ENCODE measurements at regions not wholly inside any gene's neighbourhood (a gene's known extent, or its start where the extent isn't known, plus 50 kb on each side); places are given as distances from the start of the nearest gene placed in this dataset.

DNA sequence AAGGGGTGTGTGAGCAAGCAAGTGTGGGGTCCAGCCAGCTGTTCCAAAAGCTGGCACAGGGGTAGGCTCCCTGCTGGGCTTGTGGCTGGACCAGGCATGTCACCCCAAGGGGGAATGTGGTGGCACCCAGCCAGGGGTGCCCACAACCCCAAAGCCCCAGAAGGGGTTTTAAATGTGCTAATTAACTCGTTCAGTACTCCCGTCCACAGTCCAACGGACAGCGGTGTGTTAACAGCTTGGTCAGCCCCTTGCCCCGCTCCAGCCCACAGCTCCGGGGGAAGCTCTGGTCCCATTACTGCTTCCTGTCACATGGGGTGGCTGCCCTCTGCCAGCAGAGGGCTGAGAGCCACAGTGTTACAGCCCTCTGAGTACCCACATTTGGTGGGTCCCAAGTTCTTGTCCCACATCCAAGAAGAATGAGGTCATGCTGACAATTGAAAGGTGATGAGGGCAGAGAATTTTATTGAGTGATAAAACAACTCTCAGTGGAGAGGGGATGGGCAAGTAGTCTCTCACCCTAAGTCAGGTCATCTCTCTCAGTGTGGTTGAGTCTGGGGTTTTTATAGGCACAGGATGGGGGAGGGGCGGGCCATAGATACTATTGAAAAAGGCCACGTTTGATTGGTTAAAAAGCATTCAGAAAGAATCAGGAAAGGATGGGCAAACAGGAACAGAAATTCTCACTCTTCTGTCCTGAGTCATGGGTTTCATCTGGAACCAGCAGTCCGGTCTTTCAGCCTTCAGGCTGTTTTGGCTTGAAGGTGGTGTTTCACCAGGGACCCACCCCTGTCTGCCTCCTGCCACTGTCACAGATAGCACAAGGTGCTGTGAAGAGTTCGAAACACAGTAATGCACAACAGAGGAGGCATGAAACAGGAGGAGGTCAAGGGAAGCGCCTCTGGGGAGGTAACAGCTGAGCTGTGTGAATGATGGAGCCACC lies 238.5 kb downstream of the NFATC2 start:
- no peak overlapping the region for H3K9ac ChIP-seq (ENCODE audit: low read length)
- no peaks in the 10 kb centered on the region for H3K4me1 ChIP-seq (ENCODE audit: low read length)
- no peak for DNase-seq
- H3F3A ChIP-seq (ENCODE audit: insufficient read depth, low read length): no peaks in the 10 kb centered on the region
- no peaks in the 10 kb centered on the region for H3K9me3 ChIP-seq (replicated peaks; ENCODE audit: insufficient read depth, low read length)
- H4K20me1 ChIP-seq (ENCODE audit: insufficient read depth, low read length): no peaks in the 10 kb centered on the region
- no peak overlapping the region for H3K4me3 ChIP-seq (ENCODE audit: low read length)
- H2AFZ ChIP-seq (ENCODE audit: low read length): no peak overlapping the region
- H3K9me2 ChIP-seq (replicated peaks; ENCODE audit: insufficient read depth, low read length): no peaks in the 10 kb centered on the region
- TF ChIP-seq EZH2phosphoT487 (IDR thresholded peaks at IDR 0.05; ENCODE audit: low read length) (no peak), EZH2 (optimal IDR thresholded peaks at IDR 0.05; ENCODE audit: low read depth, low read length) (no peak)
- TF ChIP-seq, protein P1, sequence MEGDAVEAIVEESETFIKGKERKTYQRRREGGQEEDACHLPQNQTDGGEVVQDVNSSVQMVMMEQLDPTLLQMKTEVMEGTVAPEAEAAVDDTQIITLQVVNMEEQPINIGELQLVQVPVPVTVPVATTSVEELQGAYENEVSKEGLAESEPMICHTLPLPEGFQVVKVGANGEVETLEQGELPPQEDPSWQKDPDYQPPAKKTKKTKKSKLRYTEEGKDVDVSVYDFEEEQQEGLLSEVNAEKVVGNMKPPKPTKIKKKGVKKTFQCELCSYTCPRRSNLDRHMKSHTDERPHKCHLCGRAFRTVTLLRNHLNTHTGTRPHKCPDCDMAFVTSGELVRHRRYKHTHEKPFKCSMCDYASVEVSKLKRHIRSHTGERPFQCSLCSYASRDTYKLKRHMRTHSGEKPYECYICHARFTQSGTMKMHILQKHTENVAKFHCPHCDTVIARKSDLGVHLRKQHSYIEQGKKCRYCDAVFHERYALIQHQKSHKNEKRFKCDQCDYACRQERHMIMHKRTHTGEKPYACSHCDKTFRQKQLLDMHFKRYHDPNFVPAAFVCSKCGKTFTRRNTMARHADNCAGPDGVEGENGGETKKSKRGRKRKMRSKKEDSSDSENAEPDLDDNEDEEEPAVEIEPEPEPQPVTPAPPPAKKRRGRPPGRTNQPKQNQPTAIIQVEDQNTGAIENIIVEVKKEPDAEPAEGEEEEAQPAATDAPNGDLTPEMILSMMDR (IDR thresholded peaks at IDR 0.05; ENCODE audit: low read length): no peak
- no peak overlapping the region for H3K4me2 ChIP-seq (ENCODE audit: low read depth, low read length)
- no peaks in the 10 kb centered on the region for H3K36me3 ChIP-seq (replicated peaks; ENCODE audit: insufficient read depth, low read length)
- no peak overlapping the region for H3K27ac ChIP-seq (ENCODE audit: low read length)
- H3K79me2 ChIP-seq (ENCODE audit: low read length): no peaks in the 10 kb centered on the region
- H3K27me3 ChIP-seq (replicated peaks; ENCODE audit: insufficient read depth, low read length): no peaks in the 10 kb centered on the region

- H3K4me3 ChIP-seq (ENCODE audit: low read length): no peak overlapping the region
- H2AFZ ChIP-seq (ENCODE audit: low read length): no peak overlapping the region
- H3K27me3 ChIP-seq (replicated peaks; ENCODE audit: insufficient read depth, low read length): no peaks in the 10 kb centered on the region
- H3K9me2 ChIP-seq (replicated peaks; ENCODE audit: insufficient read depth, low read length): no peaks in the 10 kb centered on the region
- H3K9me3 ChIP-seq (replicated peaks; ENCODE audit: insufficient read depth, low read length): no peaks in the 10 kb centered on the region
- H4K20me1 ChIP-seq (ENCODE audit: insufficient read depth, low read length): no peaks in the 10 kb centered on the region
- no peak overlapping the region for H3K4me2 ChIP-seq (ENCODE audit: low read depth, low read length)
- H3K9ac ChIP-seq (ENCODE audit: low read length): no peak overlapping the region
- no peak for DNase-seq
- no peak overlapping the region for H3K27ac ChIP-seq (ENCODE audit: low read length)
- H3K79me2 ChIP-seq (ENCODE audit: low read length): no peaks in the 10 kb centered on the region
- no peaks in the 10 kb centered on the region for H3K4me1 ChIP-seq (ENCODE audit: low read length)
- TF ChIP-seq EZH2phosphoT487 (IDR thresholded peaks at IDR 0.05; ENCODE audit: low read length) (no peak), EZH2 (optimal IDR thresholded peaks at IDR 0.05; ENCODE audit: low read depth, low read length) (no peak)
- TF ChIP-seq, protein P1 (IDR thresholded peaks at IDR 0.05; ENCODE audit: low read length): no peak
- H3F3A ChIP-seq (ENCODE audit: insufficient read depth, low read length): no peaks in the 10 kb centered on the region
- H3K36me3 ChIP-seq (replicated peaks; ENCODE audit: insufficient read depth, low read length): no peaks in the 10 kb centered on the region
Observed at GRCh38 chr20:51301026-51301425, 241.5 kb downstream of the NFATC2 start.

- H3K4me1 ChIP-seq (ENCODE audit: low read length): no peaks in the 10 kb centered on the region
- no peak for DNase-seq
- H3K9ac ChIP-seq (ENCODE audit: low read length): no peak overlapping the region
- no peaks in the 10 kb centered on the region for H3K27me3 ChIP-seq (replicated peaks; ENCODE audit: insufficient read depth, low read length)
- no peaks in the 10 kb centered on the region for H3K79me2 ChIP-seq (ENCODE audit: low read length)
- no peaks in the 10 kb centered on the region for H3K9me3 ChIP-seq (replicated peaks; ENCODE audit: insufficient read depth, low read length)
- H4K20me1 ChIP-seq (ENCODE audit: insufficient read depth, low read length): no peaks in the 10 kb centered on the region
- no peak overlapping the region for H3K4me2 ChIP-seq (ENCODE audit: low read depth, low read length)
- H2AFZ ChIP-seq (ENCODE audit: low read length): no peak overlapping the region
- H3K9me2 ChIP-seq (replicated peaks; ENCODE audit: insufficient read depth, low read length): no peaks in the 10 kb centered on the region
- H3K27ac ChIP-seq (ENCODE audit: low read length): no peak overlapping the region
- no peak overlapping the region for H3K4me3 ChIP-seq (ENCODE audit: low read length)
- H3K36me3 ChIP-seq (replicated peaks; ENCODE audit: insufficient read depth, low read length): no peaks in the 10 kb centered on the region
- TF ChIP-seq EZH2phosphoT487 (IDR thresholded peaks at IDR 0.05; ENCODE audit: low read length): no peak
- TF ChIP-seq, protein P1 (IDR thresholded peaks at IDR 0.05; ENCODE audit: low read length): no peak
- no peak for TF ChIP-seq EZH2 (optimal IDR thresholded peaks at IDR 0.05; ENCODE audit: low read depth, low read length)
- no peaks in the 10 kb centered on the region for H3F3A ChIP-seq (ENCODE audit: insufficient read depth, low read length)
Observed at GRCh38 chr20:51300104-51300503, 242.4 kb downstream of the NFATC2 start.
